GM19025 (cell line): ENCODE measurements at regions not wholly inside any gene's neighbourhood (a gene's known extent, or its start where the extent isn't known, plus 50 kb on each side); places are given as distances from the start of the nearest gene placed in this dataset.

ENCODE experiments used
- ATAC-seq: cut with Tn5 transposase; IDR thresholded peaks from one replicate; pipeline ENCODE4 v1.9.1; 2021; ENCODE audit warnings: mild to moderate bottlenecking, low read depth, moderate library complexity; ENCODE audit not compliant: unreplicated experiment

DNA sequence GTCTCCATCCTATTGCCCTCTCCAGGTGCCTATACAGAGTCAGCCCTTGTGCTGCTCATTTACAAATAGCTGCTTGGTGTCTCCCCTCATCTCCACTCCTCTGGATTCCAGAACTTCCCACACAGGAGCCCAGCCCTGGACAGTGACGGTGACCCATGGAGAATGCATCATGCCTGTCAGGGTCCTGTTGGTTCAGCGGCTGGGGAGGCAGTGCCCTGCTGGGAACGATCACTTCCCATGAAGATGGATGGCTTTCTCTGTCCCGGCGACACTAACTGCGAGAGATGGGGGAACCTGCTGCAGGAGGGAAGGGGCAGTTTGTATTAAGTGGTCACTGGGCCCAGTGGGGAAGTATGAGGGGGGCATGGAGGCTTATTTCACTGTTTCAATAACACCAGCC is 395.0 kb upstream of the TBX3 start:
- ATAC-seq = no peak

DNA sequence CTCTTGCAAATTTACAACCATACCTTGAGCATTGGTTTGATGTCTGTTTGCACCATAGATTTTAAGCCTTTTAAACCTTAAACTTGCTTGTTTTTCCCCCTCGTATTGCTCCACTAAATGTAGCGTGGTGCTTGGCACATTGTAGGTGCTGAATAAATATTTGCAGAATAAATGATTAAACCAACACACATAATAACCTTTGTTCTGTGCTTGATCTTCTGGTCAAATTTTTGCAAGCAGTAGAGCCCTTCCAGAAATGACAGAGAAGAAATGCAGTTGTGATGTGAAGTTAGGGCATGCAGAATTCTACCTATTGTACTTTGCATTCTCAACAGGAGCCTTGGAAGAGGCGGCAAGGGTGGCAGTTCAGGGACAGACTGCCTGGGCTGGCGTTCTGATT is 394.4 kb upstream of the TBX3 start:
- no peak for ATAC-seq

DNA sequence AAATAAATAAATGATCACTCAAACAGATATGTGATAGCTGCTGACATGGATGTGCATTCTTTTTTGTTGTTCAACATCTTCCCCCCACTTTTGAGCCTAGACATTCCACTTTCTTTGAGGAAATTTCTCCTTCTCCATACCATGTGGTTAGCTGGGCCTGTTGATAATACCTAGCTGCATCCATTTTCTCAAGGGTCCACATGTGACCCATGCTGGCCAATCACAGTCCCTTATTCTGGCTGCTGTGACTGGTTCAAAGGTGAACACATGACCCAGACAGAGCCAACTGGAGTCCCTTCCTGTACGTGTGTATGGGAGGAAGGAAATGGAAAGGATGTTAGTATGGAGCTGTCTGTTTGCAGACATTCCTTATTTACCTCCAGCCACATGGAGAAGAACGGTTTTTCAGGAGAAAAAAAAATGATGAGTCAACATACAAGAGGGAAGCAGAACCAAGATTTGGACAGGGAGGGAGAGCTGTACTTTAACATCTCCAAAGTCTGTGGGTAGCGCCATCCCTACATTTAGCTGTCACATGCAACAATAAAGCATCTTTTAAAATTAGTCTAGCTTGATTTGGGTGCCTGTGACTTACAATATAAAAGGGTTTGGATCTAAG is 391.7 kb upstream of the TBX3 start:
- ATAC-seq = no peak

DNA sequence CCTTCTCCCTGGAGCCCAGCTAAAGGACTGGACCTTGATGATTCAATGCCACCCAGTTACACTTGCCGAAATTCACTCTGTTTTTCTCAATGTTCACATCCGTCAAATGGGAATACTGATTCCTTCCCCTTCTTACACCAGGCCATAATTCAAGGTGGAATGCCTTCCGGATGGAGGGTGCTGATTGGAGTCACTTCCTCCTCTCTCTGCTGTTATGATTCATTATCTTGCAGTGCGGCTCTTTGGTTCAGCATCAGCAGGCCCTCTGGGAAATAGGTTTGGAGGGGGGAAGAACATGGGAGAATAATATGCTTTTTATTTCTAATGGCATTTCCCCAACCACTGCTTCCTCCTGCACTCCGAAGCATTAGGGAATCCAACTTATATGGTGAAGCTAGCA is 390.6 kb upstream of the TBX3 start:
- ATAC-seq = no peak

DNA sequence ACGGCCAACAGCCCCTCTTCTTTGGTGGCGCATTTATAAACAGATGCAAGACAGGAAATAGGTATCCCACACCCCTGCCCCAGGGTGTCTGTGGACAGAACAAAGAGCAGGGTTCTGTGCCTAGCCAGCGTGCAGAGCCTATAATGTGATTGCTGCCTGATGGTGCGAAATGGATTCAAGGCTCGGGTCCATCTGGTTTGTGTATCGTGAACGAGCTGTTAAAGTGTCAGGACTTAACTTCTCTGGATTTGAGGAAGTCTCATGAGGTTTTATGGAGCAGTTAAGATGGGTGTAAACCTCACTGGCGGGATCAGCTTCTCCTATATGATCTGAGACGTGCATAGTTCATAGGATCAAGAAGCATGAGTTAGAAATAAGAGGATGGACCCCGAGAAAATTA is 388.7 kb upstream of the TBX3 start:
- ATAC-seq = no peak

DNA sequence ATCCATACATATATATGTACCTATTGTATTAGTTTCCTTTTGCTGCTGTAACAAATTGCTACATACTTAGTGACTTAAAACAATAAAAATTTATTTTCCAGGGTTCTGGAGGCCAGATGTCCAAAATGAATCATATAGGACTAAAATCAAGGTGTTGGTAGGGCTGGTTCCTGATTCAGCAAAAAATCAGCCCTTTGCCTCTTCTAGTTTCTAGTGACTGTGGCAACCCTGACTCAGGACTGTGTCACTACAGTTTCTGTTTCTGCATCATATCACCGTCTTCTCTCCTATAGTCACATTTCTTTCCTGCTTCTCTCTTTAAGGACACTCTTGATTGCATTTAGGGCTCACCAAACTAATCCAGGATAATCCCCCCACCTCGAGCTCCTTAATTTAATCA is 386.3 kb upstream of the TBX3 start:
- no peak for ATAC-seq

DNA sequence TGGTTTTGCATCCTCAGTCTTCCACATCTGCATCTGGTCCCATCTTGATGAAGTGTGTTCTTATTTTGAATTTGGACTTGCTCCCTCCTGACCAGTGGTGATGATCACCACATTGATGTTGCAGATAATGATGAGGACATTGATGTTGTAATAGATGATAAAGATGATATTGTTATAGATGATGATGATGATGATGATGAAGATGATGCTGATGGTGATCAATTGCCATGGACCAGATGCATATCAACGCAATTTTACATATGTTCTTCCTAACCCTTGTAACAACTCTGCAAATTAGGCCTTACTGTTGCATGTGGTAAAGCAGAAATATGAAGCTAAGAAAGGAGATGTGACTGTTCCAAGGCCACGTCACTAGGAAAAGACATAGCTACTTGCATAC is 380.3 kb upstream of the TBX3 start:
- no peak for ATAC-seq

DNA sequence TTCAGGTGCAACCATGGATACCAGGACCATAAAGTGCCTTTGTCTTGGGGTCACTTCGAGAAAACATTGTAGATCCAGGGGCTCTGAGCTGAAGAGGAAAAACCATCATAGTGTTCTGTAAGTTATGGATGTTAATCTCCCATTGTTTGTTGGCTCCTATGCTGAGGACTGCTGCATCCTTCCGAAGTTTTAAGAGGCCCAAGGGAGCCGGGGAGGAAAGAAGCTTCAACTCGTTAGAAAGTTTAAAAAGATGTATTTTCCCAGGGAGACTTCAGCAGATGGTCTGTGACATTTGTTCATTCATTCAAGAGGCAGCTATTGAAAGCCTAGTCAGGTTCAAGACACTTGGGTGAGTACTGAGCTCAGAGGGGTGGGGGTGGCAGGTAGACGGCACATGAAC is 378.8 kb upstream of the TBX3 start:
- no peak for ATAC-seq

DNA sequence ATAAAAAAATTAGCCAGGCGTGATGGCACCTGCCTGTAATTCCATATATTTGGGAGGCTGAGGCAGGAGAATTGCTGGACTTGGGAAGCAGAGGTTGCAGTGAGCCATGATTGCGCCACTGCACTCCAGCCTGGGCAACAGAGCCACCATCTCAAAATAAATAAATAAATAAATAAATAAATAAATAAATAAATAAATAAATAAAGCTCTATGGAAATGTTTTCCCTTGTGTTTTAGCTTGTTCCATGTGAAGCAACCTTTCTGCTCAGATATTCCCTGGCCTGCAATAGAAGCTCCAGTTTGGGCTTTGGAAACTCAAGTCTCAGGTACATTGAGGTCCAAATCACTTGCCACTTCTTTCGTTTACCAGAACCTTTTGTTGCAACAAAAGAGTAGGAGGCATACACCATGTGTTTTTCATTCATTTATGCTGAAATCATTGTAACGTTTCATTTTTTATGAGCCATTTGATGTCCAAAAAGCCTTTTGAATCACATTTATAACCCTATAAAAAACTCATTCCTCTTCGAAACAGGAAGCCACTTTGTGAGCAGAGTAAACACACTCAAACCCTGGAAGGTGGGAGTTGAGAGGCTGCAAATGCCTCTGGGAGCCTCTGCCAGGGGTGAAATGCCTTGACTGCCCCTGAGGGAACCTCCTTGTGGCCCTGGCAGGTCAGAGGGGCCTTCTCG is 376.6 kb upstream of the TBX3 start:
- no peak for ATAC-seq

DNA sequence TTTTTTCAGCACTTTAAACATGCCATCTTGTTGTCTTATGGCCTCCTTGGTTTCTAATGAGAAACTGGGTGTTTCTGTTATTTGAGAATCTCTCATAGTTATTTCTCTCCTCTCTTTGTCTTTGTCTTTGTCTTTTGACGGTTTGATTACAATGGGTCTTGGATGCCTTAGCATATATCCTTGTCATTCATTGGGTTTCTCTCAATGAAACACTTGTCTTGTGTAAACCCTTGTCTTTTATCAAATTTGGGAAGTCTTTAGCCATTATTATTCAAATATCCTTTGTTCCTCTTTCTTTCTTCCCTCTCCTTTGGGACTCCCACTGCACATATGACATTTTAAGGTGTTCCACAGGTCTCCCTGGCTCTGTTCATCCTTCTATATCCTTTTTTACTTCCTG is 373.5 kb upstream of the TBX3 start:
- no peak for ATAC-seq

DNA sequence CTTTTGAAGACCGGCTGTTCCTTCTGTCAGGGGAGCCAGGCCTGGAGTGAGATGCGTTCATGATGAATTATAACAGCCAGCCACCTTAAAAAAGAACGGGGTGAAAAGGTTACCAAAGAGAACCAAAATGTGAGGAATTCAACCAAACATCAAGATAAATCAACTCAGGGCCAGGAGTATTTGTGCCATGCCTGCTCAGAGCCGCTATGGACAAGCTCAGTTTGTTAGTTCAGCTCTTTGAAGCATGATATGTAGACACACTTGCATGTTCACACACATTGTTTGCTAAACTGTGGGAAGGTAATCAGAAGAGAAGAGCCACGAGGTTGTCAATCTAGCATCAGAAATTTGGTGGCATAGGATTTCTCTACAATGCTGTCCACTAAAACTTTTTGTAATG is 367.4 kb upstream of the TBX3 start:
- no peak for ATAC-seq

DNA sequence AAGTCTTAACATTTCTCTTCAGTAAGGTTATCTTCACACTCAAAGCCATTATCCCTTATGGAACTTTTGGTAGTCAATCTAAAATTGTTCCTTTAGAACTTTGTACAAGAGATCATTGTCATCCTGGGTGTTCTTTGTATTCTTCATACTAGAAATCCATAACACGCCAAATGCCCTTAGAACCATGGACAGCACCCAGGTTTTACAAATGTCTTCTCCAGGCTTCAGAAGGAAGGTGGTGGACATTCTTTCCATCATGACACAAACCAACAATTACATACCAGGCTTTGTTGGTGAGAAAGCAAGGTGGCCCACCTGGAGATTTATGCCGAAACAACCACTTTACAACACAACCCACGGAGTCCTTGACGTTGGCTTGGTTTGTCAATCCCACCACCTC is 365.6 kb upstream of the TBX3 start:
- ATAC-seq = no peak

DNA sequence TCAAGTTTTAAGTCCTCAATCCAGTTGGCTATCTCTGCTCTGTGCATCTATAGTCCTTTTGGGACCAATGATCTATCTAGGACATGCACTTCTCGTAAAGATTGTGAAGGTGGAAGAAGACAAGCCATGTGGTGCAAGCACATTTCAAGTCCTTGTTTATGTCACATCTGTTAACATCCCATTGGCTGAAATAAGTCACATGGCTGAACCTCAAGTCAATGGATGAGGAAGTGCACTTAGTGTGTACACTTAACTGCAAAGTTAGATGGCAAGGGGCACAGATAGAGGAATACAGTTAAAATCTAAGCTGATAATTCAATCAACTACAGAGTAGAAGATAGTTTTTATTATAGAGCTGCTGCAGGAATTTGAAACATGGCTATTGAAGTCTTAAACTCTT is 362.8 kb upstream of the TBX3 start:
- ATAC-seq = no peak

DNA sequence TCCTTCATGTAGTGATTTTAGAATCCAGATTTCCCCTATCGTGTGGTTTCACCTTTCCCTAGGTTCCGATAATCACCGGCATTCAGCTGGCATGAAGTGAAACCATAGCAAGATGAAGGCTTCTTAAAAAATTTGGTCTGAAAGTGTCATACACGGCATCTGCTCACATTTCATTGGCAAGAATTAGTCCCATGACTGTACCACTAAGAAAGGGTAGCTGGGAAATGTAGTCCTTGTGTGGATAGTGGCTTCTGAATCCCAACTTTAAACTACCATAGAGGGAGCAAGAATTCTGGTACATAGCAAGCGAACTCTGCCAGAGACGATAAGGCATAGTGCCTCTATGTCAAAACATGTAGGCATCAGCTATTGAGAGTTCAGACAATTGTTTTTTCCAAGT is 360.1 kb upstream of the TBX3 start:
- no peak for ATAC-seq

DNA sequence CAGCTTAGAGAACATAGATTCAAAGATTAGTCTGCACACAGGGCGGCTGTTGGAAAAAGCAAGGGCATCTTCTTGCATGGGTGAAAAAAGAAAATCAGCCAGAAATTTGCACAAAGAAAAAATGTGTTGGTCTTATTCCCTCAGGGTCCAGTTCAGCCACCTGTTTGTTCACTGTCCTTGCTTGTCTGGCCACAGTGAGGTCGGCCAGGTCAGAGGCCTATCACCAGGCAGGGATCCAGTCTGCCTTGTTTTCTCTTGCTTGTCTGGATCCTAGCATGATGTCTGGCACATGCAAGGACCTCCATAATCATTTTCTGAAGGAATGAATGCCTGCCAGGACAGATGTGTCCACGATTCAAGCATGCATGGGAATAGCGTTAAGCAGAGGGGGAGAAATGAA is 359.1 kb upstream of the TBX3 start:
- no peak for ATAC-seq

DNA sequence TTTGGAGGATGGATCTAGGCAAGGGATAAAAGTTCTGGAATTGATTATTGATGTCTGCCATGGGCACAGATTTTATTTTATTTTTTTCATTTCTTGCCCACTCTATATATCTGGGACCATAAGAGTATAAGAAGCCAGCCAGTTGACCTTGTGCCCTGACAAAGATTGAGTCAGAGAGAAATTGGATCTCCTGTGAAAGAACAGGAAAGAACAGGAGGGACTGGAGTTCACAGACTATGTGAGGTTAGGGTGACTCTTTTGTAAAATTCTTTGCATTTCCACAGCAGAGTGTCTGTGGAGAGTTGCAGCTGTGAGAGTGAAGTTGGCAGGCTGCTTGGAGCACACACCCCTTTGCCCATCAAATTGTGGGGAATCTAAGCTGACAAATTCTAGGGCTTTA is 358.4 kb upstream of the TBX3 start:
- ATAC-seq = no peak

DNA sequence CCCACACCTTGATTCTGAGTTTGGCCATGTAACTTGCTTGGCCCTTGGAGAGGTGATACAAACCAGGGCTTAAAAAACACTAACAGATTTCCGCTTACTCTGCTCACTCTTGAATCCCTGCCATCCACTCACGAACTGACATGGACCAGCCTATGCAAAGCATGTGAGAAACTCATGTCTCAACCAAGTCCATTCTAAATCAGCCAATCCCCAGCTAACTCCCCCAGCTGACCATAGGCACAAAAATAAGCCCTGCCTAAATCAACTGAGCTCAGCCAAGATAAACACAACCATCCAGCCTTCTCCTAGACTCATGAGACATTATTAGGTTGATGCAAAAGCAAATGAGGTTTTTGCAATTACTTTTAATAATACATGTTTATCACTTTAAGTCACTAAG is 353.9 kb upstream of the TBX3 start:
- no peak for ATAC-seq

DNA sequence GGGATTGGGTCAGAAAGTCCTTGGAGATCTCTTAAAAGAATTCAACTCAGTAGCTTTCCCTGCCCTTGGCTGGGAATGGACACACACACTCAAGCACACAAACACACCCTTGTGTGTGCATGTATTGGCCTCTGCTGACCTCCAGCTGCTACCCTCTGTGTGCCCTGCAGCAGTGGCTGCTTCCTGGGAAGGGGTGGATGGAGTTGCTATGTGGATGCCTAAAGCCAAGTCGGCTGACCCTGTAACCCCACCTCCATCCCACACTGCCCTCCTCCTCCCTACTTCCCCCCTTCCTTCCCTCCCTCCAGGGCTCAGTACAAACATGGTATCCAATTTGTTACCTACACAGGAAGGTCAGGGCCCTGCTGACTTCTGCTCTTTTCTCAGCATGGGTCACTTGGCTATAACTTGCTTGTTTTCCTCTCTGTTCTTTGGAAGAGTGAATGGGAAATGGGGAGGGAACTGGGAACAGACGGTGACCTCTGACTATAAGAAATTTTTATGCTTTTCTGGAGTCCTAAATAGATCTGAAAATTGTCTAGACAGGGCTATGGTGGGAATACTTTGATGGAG is 351.6 kb upstream of the TBX3 start:
- no peak for ATAC-seq

DNA sequence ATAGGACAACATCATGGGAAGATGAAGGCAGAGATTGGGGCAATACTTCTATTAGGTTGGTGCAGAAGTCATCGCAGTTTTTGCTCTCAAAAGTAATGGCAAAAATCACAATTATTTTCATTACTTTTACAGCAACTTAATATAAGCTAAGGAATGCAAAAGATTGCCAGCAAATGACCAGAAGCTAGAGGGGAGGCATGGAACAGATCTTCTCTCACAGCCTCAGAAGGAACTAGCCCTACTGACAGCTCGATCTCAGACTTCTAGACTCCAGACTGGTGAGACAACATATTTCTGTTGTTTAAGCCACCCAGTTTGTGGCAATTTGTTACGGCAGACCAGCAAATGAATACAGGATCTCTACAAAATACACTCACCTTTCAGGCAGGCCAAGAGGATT is 348.5 kb upstream of the TBX3 start:
- ATAC-seq = no peak

DNA sequence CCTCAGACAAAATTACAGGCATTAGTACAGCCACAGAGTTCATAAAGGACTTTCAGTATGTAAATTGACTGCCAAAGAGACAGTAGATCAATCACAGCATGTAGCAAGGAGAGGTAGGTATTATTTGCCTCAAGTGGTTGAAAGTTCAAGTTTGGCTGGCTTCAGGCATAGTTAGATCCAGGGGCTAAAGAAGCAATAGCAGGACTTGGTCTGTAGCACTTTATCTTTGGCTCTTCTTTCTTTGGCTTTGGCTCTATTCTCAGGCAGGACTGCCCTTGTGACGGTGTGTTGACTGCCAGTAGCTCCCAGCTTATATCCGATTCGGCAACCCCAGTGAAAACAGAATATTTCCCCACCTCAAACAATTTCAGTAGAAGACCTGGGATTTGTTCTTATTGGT is 346.0 kb upstream of the TBX3 start:
- ATAC-seq = no peak

DNA sequence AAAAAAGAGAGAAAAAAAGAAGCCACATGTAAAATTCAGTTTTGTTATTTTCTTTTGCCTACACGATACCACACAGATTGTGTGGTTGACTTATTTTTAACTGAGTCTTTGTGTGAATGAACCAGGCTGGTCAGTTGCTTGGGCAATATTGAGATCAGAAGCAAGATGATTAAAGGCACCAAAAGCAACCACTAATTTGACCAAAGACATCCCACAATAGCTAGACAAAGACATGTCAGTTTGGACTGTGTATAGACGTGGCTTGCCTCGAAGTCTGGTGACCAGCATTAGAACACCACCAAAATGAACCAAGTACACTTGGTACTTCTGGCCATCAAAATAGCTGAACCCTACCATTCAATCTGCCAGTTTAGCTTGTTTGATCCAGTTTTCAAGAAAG is 340.6 kb upstream of the TBX3 start:
- no peak for ATAC-seq
